Neural progenitor cell (in vitro differentiated cells): ENCODE measurements at regions not wholly inside any gene's neighbourhood (a gene's known extent, or its start where the extent isn't known, plus 50 kb on each side); places are given as distances from the start of the nearest gene placed in this dataset.

Experiments used
- DNase-seq: peaks from one replicate; pipeline ENCODE4 v3.0.0-alpha.2; 2016; ENCODE audit warnings: low spot score
- H2AFZ ChIP-seq: fragments of 200-600 bp; sonication (generic); replicated peaks from 2 replicates; pipeline ENCODE4 v1.6.1; 2016; ENCODE audit warnings: antibody characterized with exemption
- H3F3A ChIP-seq: fragments of 200-600 bp; sonication (generic); 2 replicates; pipeline ENCODE4 v1.6.1; 2016; ENCODE audit warnings: antibody characterized with exemption, low read depth
- H3K27ac ChIP-seq: fragments of 200-600 bp; sonication (generic); 2 replicates; pipeline ENCODE4 v1.5.1; 2016; ENCODE audit warnings: mild to moderate bottlenecking
- H3K27me3 ChIP-seq: fragments of 200-600 bp; sonication (generic); 2 replicates; pipeline ENCODE4 v1.6.1; 2016; ENCODE audit warnings: mild to moderate bottlenecking, moderate library complexity
- H3K36me3 ChIP-seq: fragments of 200-600 bp; sonication (generic); 2 replicates; pipeline ENCODE4 v1.5.1; 2016
- H3K4me1 ChIP-seq: fragments of 200-600 bp; sonication (generic); 2 replicates; pipeline ENCODE4 v1.6.1; 2016; ENCODE audit warnings: mixed run types
- H3K4me2 ChIP-seq: fragments of 200-600 bp; sonication (generic); 2 replicates; pipeline ENCODE4 v1.6.1; 2016
- H3K4me3 ChIP-seq: fragments of 200-600 bp; sonication (generic); 2 replicates; pipeline ENCODE4 v1.5.1; 2016
- H3K79me2 ChIP-seq: fragments of 200-600 bp; sonication (generic); 2 replicates; pipeline ENCODE4 v1.6.1; 2016; ENCODE audit warnings: low read depth
- H3K9ac ChIP-seq: fragments of 200-600 bp; sonication (generic); 2 replicates; pipeline ENCODE4 v1.6.1; 2016
- H3K9me3 ChIP-seq: fragments of 200-600 bp; sonication (generic); 2 replicates; pipeline ENCODE4 v1.5.1; 2016; ENCODE audit warnings: low read depth
- H4K20me1 ChIP-seq: fragments of 200-600 bp; sonication (generic); 2 replicates; pipeline ENCODE4 v1.6.1; 2016; ENCODE audit warnings: low read depth
- H3K27ac Mint-ChIP-seq: 3 replicates; pipeline ENCODE4 v1.8.0; 2021; ENCODE audit warnings: mixed read lengths
- H3K27me3 Mint-ChIP-seq: 2 replicates; pipeline ENCODE4 v1.8.0; 2022; ENCODE audit warnings: low read depth, mild to moderate bottlenecking, inconsistent platforms, moderate library complexity, mixed read lengths; ENCODE audit not compliant: insufficient read depth
- H3K36me3 Mint-ChIP-seq: 3 replicates; pipeline ENCODE4 v1.8.0; 2021; ENCODE audit warnings: mixed read lengths
- H3K4me1 Mint-ChIP-seq: 3 replicates; pipeline ENCODE4 v1.8.0; 2021; ENCODE audit warnings: mixed read lengths
- H3K4me3 Mint-ChIP-seq: 3 replicates; pipeline ENCODE4 v1.8.0; 2021; ENCODE audit warnings: mild to moderate bottlenecking, moderate library complexity, mixed read lengths
- H3K9me3 Mint-ChIP-seq: 3 replicates; pipeline ENCODE4 v1.8.0; 2020; ENCODE audit warnings: mixed read lengths
- CTCF ChIP-seq: fragments of 200-600 bp; sonication (generic); IDR thresholded peaks from 2 replicates; pipeline ENCODE4 v1.5.1; 2017; ENCODE audit warnings: antibody characterized with exemption, mild to moderate bottlenecking
- EZH2 ChIP-seq: fragments of 200-600 bp; sonication (generic); IDR thresholded peaks from 2 replicates; pipeline ENCODE4 v1.6.1; 2017; ENCODE audit warnings: antibody characterized with exemption, mild to moderate bottlenecking, moderate library complexity
- EZH2phosphoT487 ChIP-seq: fragments of 200-600 bp; sonication (generic); IDR thresholded peaks from 2 replicates; pipeline ENCODE4 v1.6.1; 2017; ENCODE audit warnings: antibody characterized with exemption

- H3K4me3 ChIP-seq: no peak overlapping the region
- H3K4me1 ChIP-seq: no peaks in the 10 kb centered on the region
- no peaks in the 10 kb centered on the region for H3F3A ChIP-seq
- no peaks in the 10 kb centered on the region for H3K36me3 Mint-ChIP-seq
- H3K36me3 ChIP-seq: no peaks in the 10 kb centered on the region
- H4K20me1 ChIP-seq: no peaks in the 10 kb centered on the region
- no peak for TF ChIP-seq EZH2phosphoT487
- no peak for TF ChIP-seq EZH2
- no peak for TF ChIP-seq CTCF
- no peak overlapping the region for H3K4me3 Mint-ChIP-seq
- H3K27ac Mint-ChIP-seq: no peak overlapping the region
- no peaks in the 10 kb centered on the region for H3K79me2 ChIP-seq
- H3K9me3 ChIP-seq: no peaks in the 10 kb centered on the region
- H2AFZ ChIP-seq: no peak overlapping the region
- no peak overlapping the region for H3K27ac ChIP-seq
- H3K9ac ChIP-seq: no peak overlapping the region
- no peak for DNase-seq
- H3K27me3 Mint-ChIP-seq: no peaks in the 10 kb centered on the region
- peaks cover 3% of the 10 kb centered on the region for H3K9me3 Mint-ChIP-seq
- no peak overlapping the region for H3K4me2 ChIP-seq
- no peaks in the 10 kb centered on the region for H3K27me3 ChIP-seq
- no peaks in the 10 kb centered on the region for H3K4me1 Mint-ChIP-seq
Measured at GRCh38 chrX:16418650-16419049, 231.3 kb upstream of the S100G start.

GRCh38 chrX:16427668-16428067 lies 222.3 kb upstream of the S100G start:
- Histone ChIP-seq H3K4me1 (no peaks in the 10 kb centered on the region), H3K4me2 (no peak overlapping the region), H4K20me1 (no peaks in the 10 kb centered on the region), H3K4me3 (no peak overlapping the region), H2AFZ (no peak overlapping the region), H3K36me3 (no peaks in the 10 kb centered on the region), H3F3A (no peaks in the 10 kb centered on the region), H3K27ac (no peak overlapping the region), H3K27me3 (no peaks in the 10 kb centered on the region), H3K9ac (no peak overlapping the region), H3K9me3 (no peaks in the 10 kb centered on the region), H3K79me2 (no peaks in the 10 kb centered on the region)
- no peak overlapping the region for H3K27ac Mint-ChIP-seq
- TF ChIP-seq EZH2: no peak
- no peak for TF ChIP-seq EZH2phosphoT487
- no peak for TF ChIP-seq CTCF
- no peak overlapping the region for H3K4me3 Mint-ChIP-seq
- no peak for DNase-seq
- H3K9me3 Mint-ChIP-seq: peaks cover 2% of the 10 kb centered on the region
- H3K27me3 Mint-ChIP-seq: peaks cover 3% of the 10 kb centered on the region
- H3K36me3 Mint-ChIP-seq: no peaks in the 10 kb centered on the region
- peaks cover 9% of the 10 kb centered on the region for H3K4me1 Mint-ChIP-seq

- H3K36me3 ChIP-seq: no peaks in the 10 kb centered on the region
- H3K9ac ChIP-seq: no peak overlapping the region
- Mint-ChIP-seq H3K27me3 (peaks cover 3% of the 10 kb centered on the region), H3K9me3 (peaks cover 2% of the 10 kb centered on the region), H3K36me3 (no peaks in the 10 kb centered on the region), H3K4me3 (no peak overlapping the region), H3K27ac (no peak overlapping the region), H3K4me1 (peaks cover 7% of the 10 kb centered on the region)
- no peaks in the 10 kb centered on the region for H3F3A ChIP-seq
- no peaks in the 10 kb centered on the region for H3K79me2 ChIP-seq
- no peaks in the 10 kb centered on the region for H3K27me3 ChIP-seq
- no peaks in the 10 kb centered on the region for H3K9me3 ChIP-seq
- H2AFZ ChIP-seq: no peak overlapping the region
- no peak overlapping the region for H3K4me2 ChIP-seq
- no peaks in the 10 kb centered on the region for H4K20me1 ChIP-seq
- H3K4me1 ChIP-seq: no peaks in the 10 kb centered on the region
- TF ChIP-seq CTCF (no peak), EZH2phosphoT487 (no peak), EZH2 (no peak)
- DNase-seq: no peak
- H3K27ac ChIP-seq: no peak overlapping the region
- no peak overlapping the region for H3K4me3 ChIP-seq
Measured at GRCh38 chrX:16429406-16429805, 220.6 kb upstream of the S100G start.

GRCh38 chrX:16431266-16431665 lies 218.7 kb upstream of the S100G start:
- H4K20me1 ChIP-seq: no peaks in the 10 kb centered on the region
- no peak overlapping the region for H3K27ac Mint-ChIP-seq

More at GRCh38 chrX:16431266-16431665, 218.7 kb upstream of the S100G start:
- H3K4me2 ChIP-seq: no peak overlapping the region
- Mint-ChIP-seq H3K9me3 (peaks cover 2% of the 10 kb centered on the region), H3K36me3 (no peaks in the 10 kb centered on the region), H3K4me1 (no peaks in the 10 kb centered on the region), H3K27me3 (peaks cover 3% of the 10 kb centered on the region), H3K4me3 (no peak overlapping the region)
- peaks cover 1% of the 10 kb centered on the region for H3F3A ChIP-seq
- TF ChIP-seq EZH2: no peak
- TF ChIP-seq EZH2phosphoT487: no peak
- TF ChIP-seq CTCF: no peak
- H3K4me3 ChIP-seq: no peak overlapping the region
- no peaks in the 10 kb centered on the region for H3K9me3 ChIP-seq
- H3K36me3 ChIP-seq: no peaks in the 10 kb centered on the region
- H3K79me2 ChIP-seq: no peaks in the 10 kb centered on the region
- no peak for DNase-seq
- no peak overlapping the region for H3K27ac ChIP-seq
- H3K9ac ChIP-seq: no peak overlapping the region
- no peak overlapping the region for H2AFZ ChIP-seq
- H3K4me1 ChIP-seq: peaks cover 1% of the 10 kb centered on the region
- no peaks in the 10 kb centered on the region for H3K27me3 ChIP-seq
